ENCODE measurements at regions not wholly inside any gene's neighbourhood (a gene's known extent, or its start where the extent isn't known, plus 50 kb on each side); places are given as distances from the start of the nearest gene placed in this dataset.

DNA sequence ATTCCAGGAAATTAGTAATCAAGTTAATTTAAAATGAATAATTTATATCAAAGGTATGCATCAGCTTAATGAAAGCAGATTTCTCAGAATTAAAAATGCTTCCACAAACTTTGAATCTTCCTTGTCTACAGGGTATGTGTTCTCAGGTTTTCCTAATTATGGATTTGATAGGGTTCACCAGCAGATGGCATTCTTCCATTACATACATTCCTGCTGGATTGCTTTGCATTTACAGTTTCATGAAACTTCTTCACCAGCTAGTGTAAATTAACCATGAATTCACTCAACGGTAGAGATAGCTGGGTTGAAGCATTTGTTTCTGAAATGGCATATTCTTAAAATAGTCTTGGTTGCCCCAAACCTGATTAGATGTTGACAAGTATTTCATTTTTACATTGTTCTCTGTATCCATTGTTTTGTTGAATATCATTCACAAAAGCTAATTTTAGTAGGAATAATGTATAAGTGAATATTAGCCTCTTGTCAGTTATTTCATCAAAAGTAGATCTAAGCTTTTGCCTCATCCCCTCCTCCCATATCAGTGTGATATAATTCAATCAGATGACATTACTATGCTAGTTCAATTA is 68.7 kb upstream of the WDR41 start:
- no peaks in the 10 kb centered on the region for H3K36me3 ChIP-seq
- intact Hi-C loops (cut with DNase I) = no loop called here
- no peak overlapping the region for H3K27ac ChIP-seq (replicated peaks in 1 of 4)
- DNase-seq (ENCODE audit: extremely low spot score) = no peak
- WGBS = 5% methylated on average over 1 of the region's 1 CpG
- no peaks in the 10 kb centered on the region for H3K27me3 ChIP-seq
- no peaks in the 10 kb centered on the region for H3K9me3 ChIP-seq
- TF ChIP-seq POLR2A (IDR thresholded peaks at IDR 0.05; ENCODE audit: low read depth) (no peak), POLR2AphosphoS5 (IDR thresholded peaks at IDR 0.05) (no peak)
- TF ChIP-seq, protein P1, sequence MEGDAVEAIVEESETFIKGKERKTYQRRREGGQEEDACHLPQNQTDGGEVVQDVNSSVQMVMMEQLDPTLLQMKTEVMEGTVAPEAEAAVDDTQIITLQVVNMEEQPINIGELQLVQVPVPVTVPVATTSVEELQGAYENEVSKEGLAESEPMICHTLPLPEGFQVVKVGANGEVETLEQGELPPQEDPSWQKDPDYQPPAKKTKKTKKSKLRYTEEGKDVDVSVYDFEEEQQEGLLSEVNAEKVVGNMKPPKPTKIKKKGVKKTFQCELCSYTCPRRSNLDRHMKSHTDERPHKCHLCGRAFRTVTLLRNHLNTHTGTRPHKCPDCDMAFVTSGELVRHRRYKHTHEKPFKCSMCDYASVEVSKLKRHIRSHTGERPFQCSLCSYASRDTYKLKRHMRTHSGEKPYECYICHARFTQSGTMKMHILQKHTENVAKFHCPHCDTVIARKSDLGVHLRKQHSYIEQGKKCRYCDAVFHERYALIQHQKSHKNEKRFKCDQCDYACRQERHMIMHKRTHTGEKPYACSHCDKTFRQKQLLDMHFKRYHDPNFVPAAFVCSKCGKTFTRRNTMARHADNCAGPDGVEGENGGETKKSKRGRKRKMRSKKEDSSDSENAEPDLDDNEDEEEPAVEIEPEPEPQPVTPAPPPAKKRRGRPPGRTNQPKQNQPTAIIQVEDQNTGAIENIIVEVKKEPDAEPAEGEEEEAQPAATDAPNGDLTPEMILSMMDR (IDR thresholded peaks at IDR 0.05) = peak in 2 of 3 experiments; percentile 39 to 40
- no peak overlapping the region for H3K4me3 ChIP-seq
- no peaks in the 10 kb centered on the region for H3K4me1 ChIP-seq

- Histone ChIP-seq H3K9me3 (peaks cover 0 to 1% (median 0%) of the 10 kb centered on the region in 4 donors), H3K27me3 (no peaks in the 10 kb centered on the region), H3K4me1 (no peaks in the 10 kb centered on the region), H3K27ac (replicated peaks in 1 of 4) (no peak overlapping the region), H3K4me3 (no peak overlapping the region), H3K36me3 (no peaks in the 10 kb centered on the region)
- WGBS = 66% methylated on average over 5 of the region's 5 CpGs
- DNase-seq (ENCODE audit: extremely low spot score) = no peak
- TF ChIP-seq, protein P1 (IDR thresholded peaks at IDR 0.05) = no peak
- TF ChIP-seq POLR2A (IDR thresholded peaks at IDR 0.05; ENCODE audit: low read depth) (no peak), POLR2AphosphoS5 (IDR thresholded peaks at IDR 0.05) (no peak), EP300 (IDR thresholded peaks at IDR 0.05) (no peak)
- intact Hi-C loops (cut with DNase I) = no loop called here
Measured at GRCh38 chr5:77558266-77558665, 66.2 kb upstream of the WDR41 start.

GRCh38 chr5:77550406-77550805 is 58.3 kb upstream of the WDR41 start:
- Histone ChIP-seq H3K9me3 (peaks cover 0 to 11% (median 0%) of the 10 kb centered on the region in 4 donors), H3K27me3 (no peaks in the 10 kb centered on the region), H3K27ac (replicated peaks in 1 of 4) (no peak overlapping the region), H3K36me3 (no peaks in the 10 kb centered on the region), H3K4me3 (no peak overlapping the region), H3K4me1 (no peaks in the 10 kb centered on the region)
- 52% methylated on average over 1 of the region's 1 CpG for WGBS
- TF ChIP-seq POLR2AphosphoS5 (IDR thresholded peaks at IDR 0.05) (no peak), EP300 (IDR thresholded peaks at IDR 0.05) (no peak), POLR2A (IDR thresholded peaks at IDR 0.05; ENCODE audit: low read depth) (no peak)
- TF ChIP-seq, protein P1 (IDR thresholded peaks at IDR 0.05) = no peak
- intact Hi-C loops (cut with DNase I) = no loop called here
- DNase-seq (ENCODE audit: extremely low spot score) = no peak

GRCh38 chr5:77545285-77545684 is 53.2 kb upstream of the WDR41 start:
- Histone ChIP-seq H3K4me3 (no peak overlapping the region), H3K4me1 (no peaks in the 10 kb centered on the region), H3K27me3 (no peaks in the 10 kb centered on the region), H3K9me3 (peaks cover 0 to 5% (median 1%) of the 10 kb centered on the region in 4 donors), H3K36me3 (no peaks in the 10 kb centered on the region), H3K27ac (replicated peaks in 1 of 4) (no peak overlapping the region)
- WGBS = 92% methylated on average over 12 of the region's 12 CpGs
- DNase-seq (ENCODE audit: extremely low spot score) = no peak
- TF ChIP-seq EP300 (IDR thresholded peaks at IDR 0.05) = no peak
- no peak for TF ChIP-seq POLR2A (IDR thresholded peaks at IDR 0.05; ENCODE audit: low read depth)
- TF ChIP-seq, protein P1 (IDR thresholded peaks at IDR 0.05) = no peak
- no peak for TF ChIP-seq POLR2AphosphoS5 (IDR thresholded peaks at IDR 0.05)
- intact Hi-C loops (cut with DNase I) = no loop called here
